Muscle layer of colon (tissue), 2 donors: ENCODE measurements at regions not wholly inside any gene's neighbourhood (a gene's known extent, or its start where the extent isn't known, plus 50 kb on each side); places are given as distances from the start of the nearest gene placed in this dataset.

Experiments used
- H3K27ac ChIP-seq: one replicate; pipeline ENCODE4 v1.7.0; 2013; ENCODE audit warnings: low read depth, mild to moderate bottlenecking, low read length, moderate library complexity
- H3K27me3 ChIP-seq, 2 donors: one replicate each; pipeline ENCODE4 v1.7.0; 2013; ENCODE audit warnings: low read length in 2 of 2, mild to moderate bottlenecking in 2 of 2; ENCODE audit not compliant: insufficient read depth in 2 of 2, control insufficient read depth in 1 of 2
- H3K36me3 ChIP-seq: one replicate; pipeline ENCODE4 v1.7.0; 2013; ENCODE audit warnings: mild to moderate bottlenecking, low read length; ENCODE audit not compliant: insufficient read depth
- H3K4me1 ChIP-seq: one replicate; pipeline ENCODE4 v1.7.0; 2013; ENCODE audit warnings: mild to moderate bottlenecking, low read length; ENCODE audit not compliant: insufficient read depth
- H3K4me3 ChIP-seq, 2 donors: one replicate each; pipeline ENCODE4 v1.7.0; 2013; ENCODE audit warnings: low read length in 2 of 2, low read depth in 1 of 2, mild to moderate bottlenecking in 1 of 2, moderate library complexity in 1 of 2
- H3K9ac ChIP-seq: one replicate; pipeline ENCODE4 v1.7.0; 2013; ENCODE audit warnings: low read length
- H3K9me3 ChIP-seq: one replicate; pipeline ENCODE4 v1.7.0; 2013; ENCODE audit warnings: mild to moderate bottlenecking, low read length
- donor health status: abdominal sarcoma.
- donor health status: Adenocarcinoma of cecum.

DNA sequence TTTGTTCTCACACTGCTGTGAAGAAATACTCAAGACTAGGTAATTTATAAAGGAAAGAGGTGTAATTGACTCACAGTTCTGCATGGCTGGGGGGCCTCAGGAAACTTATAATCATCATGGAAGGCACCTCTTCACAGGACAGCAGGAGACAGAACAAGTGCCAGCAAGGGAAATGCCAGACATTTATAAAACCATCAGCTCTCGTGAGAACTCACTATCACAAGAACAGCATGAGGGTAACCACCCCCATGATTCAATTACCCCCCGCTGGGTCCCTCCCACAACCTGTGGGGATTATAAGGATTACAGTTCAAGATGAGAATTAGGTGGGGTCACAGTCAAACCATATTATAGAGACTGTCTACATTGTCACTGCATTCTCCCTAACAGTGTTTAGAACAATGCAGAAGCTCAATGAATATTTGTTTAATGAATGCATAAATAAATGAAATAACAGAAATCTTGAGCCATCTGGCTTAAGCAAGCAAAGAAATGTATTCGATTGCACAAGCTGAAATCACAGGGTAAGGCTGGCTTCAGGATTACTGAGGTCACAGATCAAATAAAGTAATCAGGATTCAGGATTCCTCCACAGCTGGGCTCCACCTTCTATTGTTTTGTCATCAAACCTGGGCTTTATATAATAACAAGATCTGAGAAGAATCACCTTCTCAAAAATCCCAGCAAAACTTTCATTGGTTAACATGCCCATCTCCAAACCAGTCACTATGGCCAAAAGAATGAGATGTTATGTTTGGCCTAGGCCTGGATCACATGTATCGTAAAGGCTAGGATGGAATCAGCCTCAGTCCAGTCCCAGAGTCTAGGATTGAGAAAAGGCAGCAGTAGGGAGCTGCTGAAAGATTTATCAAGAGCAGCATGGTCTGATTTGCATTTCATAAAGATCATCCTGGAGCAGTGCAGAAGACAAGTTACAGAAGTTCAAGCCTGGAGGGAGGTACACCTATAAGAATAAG, 137.8 kb upstream of the UBASH3B start:
- no peak overlapping the region for H3K27ac ChIP-seq
- no peak overlapping the region for H3K9ac ChIP-seq

DNA sequence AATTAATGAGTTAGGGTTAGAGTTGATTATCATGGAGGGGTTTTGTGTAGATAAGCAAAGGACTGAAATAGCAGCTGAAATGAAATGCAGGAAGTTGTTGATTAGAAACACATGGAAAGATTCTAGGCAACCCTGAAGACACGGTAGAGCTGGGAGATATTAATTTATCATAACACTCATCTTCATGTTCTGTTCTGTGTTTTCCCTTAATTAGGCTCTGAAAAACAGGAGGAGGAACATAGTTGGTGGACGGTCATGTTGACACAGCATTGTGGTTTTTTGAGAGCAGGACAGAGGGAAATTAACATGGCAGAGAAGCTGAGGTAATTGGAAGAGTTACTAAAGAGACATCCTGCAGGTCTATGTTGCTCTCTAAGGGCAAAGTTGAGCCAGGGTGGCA, 138.8 kb upstream of the UBASH3B start:
- H3K9me3 ChIP-seq: no peaks in the 10 kb centered on the region
- H3K27ac ChIP-seq: no peak overlapping the region
- no peak overlapping the region for H3K9ac ChIP-seq
- no peaks in the 10 kb centered on the region for H3K4me1 ChIP-seq
- H3K36me3 ChIP-seq: no peaks in the 10 kb centered on the region
- H3K4me3 ChIP-seq: no peak overlapping the region
- H3K27me3 ChIP-seq: no peaks in the 10 kb centered on the region

More for the DNA sequence above, 137.8 kb upstream of the UBASH3B start:
- no peak overlapping the region for H3K4me3 ChIP-seq
- H3K27me3 ChIP-seq: no peaks in the 10 kb centered on the region
- no peaks in the 10 kb centered on the region for H3K36me3 ChIP-seq
- H3K4me1 ChIP-seq: no peaks in the 10 kb centered on the region
- no peaks in the 10 kb centered on the region for H3K9me3 ChIP-seq

DNA sequence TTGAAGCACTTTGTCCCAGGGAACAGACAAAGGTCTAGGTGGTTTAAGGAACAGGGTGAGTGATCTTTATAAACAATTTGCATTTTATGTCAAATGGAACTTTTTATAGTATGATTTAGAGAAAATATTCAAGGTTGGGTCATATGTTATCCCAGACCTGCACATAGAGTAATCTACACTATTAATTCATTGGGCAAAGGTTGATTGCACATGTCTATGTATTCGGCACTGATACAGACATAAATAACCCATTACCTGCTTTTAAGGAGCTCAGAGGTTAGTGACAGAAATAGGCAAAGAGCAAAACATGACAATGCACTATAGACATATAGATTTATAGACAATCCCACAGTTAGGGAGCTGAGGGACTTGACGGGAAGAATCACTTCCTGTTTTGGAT, 141.5 kb upstream of the UBASH3B start:
- Histone ChIP-seq H3K4me3 (no peak overlapping the region), H3K27me3 (no peaks in the 10 kb centered on the region), H3K4me1 (no peaks in the 10 kb centered on the region), H3K9me3 (no peaks in the 10 kb centered on the region), H3K9ac (no peak overlapping the region), H3K36me3 (no peaks in the 10 kb centered on the region), H3K27ac (no peak overlapping the region)

DNA sequence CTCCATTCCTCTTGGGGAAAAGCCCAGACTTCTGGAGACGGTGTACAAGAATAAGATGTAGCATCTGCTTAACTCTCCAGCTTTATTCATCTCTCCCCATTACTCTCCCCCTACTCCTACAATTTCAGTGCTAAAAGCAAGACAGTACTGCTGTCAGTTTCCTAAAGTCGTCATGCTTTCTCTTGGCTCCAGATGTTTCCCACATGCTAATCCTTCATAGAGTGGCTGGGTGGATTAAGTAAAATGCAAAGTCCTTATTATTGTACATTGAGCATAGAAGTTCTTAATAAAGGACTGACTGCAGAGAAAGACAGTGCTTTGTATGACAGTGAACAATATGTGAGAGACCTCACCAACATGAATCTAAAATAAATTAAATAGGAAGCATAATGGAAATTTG, 142.2 kb upstream of the UBASH3B start:
- no peaks in the 10 kb centered on the region for H3K36me3 ChIP-seq
- no peak overlapping the region for H3K27ac ChIP-seq
- H3K4me3 ChIP-seq: no peak overlapping the region
- no peaks in the 10 kb centered on the region for H3K9me3 ChIP-seq
- no peaks in the 10 kb centered on the region for H3K4me1 ChIP-seq
- no peaks in the 10 kb centered on the region for H3K27me3 ChIP-seq
- no peak overlapping the region for H3K9ac ChIP-seq

DNA sequence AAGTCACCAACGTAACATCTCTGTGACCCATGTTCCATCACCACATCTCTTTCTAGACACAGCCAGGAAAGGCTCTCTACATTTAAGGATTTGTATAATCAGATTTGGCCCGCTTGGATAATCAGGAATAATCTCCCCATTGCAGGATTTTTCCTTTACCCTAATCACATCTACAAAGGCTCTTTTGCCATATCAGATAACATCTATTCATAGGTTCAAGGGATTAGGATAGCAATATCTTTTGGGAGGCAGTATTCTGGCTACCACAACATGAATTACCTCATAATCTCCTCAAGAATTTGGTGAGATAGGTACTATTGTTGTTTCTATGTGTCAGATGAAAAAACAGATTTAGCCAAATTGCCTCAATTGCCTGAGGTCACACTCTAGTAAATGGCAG, 142.8 kb upstream of the UBASH3B start:
- Histone ChIP-seq H3K9me3 (no peaks in the 10 kb centered on the region), H3K27ac (no peak overlapping the region), H3K9ac (no peak overlapping the region), H3K4me3 (no peak overlapping the region), H3K36me3 (no peaks in the 10 kb centered on the region), H3K27me3 (no peaks in the 10 kb centered on the region), H3K4me1 (no peaks in the 10 kb centered on the region)

DNA sequence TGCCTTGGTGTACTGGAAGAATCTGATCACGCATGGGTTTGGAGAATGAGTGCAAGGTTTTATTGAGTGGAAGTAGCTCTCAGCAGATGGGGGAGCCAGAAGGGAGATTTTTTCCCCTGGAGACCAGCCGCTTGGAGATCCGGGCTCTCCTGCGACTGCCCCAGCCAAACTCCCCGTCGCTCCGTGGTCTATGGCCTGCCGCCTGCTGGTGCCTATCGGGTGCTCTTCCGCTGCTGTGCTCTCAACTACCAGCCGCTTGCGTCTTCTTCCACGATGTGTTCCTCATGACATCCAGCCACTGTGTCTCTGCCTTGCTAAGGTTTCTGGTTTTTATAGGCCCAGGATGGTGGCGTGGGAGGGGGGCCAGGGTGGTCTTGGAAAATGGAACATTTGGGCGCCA, 145.6 kb upstream of the UBASH3B start:
- no peaks in the 10 kb centered on the region for H3K27me3 ChIP-seq
- H3K9ac ChIP-seq: no peak overlapping the region
- H3K36me3 ChIP-seq: no peaks in the 10 kb centered on the region
- H3K4me3 ChIP-seq: no peak overlapping the region
- H3K27ac ChIP-seq: no peak overlapping the region
- H3K4me1 ChIP-seq: peaks cover 4% of the 10 kb centered on the region
- no peaks in the 10 kb centered on the region for H3K9me3 ChIP-seq

DNA sequence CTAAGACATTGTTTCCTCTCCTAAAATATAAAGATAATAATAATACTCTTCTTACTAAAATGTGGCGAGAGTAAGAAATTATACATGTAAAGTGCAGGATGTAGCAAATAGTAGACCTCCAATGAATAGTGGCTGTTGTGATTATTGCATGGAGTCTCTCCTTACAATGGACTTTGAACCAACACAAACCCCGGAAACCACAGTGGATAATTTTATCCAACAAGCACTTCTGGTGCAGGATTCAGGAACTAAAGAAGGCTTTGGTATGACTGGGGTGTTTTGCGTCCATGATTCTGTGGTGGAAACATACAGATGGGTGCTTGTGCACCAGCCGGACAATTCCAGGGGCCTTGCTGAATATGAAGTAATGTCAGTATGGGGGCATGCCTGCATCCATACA, 146.4 kb upstream of the UBASH3B start:
- Histone ChIP-seq H3K27ac (no peak overlapping the region), H3K9ac (no peak overlapping the region), H3K4me1 (peaks cover 4% of the 10 kb centered on the region), H3K36me3 (no peaks in the 10 kb centered on the region), H3K4me3 (no peak overlapping the region), H3K27me3 (no peaks in the 10 kb centered on the region), H3K9me3 (no peaks in the 10 kb centered on the region)

DNA sequence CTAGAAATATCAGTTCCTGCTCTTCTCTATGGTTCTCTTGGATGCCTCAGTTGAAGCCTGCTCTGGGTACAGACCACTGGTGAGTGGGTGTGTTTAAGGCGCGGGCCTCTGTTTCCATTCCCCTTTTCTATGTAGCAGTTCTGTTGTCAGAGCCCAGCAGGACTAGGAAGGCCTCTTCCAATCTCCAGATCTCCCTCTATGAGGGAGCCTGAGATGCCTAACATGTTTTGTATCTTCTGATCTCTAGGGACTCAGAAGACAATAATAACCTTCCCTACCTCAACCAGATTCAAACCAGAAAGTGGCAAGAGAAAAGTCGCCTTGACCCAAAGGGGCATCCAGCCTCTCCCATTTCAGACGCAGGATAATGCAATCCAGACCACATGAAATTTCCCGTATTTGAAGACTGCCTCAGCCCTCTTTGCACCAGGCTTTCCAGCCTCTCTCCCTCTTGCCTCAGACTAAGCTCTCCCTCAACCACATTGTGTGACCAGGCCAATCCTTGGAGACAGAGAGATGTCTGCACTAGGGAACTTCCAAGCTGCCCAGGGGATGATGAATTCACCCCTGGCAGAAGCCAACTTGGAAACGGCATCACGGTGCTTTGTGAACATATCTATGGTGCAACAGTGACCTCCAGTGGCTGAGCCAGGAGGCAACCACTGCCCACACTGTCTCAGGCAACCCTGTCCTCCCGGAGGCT, 150.1 kb upstream of the UBASH3B start:
- Histone ChIP-seq H3K27me3 (no peaks in the 10 kb centered on the region), H3K27ac (no peak overlapping the region), H3K4me3 (no peak overlapping the region), H3K4me1 (peaks cover 4% of the 10 kb centered on the region), H3K9ac (no peak overlapping the region), H3K9me3 (no peaks in the 10 kb centered on the region), H3K36me3 (no peaks in the 10 kb centered on the region)

DNA sequence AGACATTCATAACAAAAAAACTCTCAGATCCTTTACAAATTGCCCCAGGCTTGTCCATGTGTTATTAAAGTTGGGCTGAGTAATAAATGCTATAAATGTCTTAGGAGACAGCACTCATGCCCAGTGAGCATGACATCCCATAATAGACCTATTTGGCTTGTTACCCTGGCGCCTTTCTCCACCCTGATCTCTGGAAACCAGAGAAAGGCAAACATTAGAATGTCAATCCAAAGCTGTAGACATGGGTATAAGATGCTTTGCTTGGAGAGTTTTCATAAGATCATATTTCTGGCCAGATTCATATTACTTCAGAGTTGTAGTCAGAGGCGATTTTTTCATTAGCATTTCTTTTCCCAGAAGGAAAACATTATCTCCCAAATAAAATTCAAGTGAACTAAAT, 161.3 kb upstream of the UBASH3B start:
- H3K4me1 ChIP-seq: peaks cover 10% of the 10 kb centered on the region
- no peak overlapping the region for H3K9ac ChIP-seq
- no peak overlapping the region for H3K27ac ChIP-seq
- H3K36me3 ChIP-seq: no peaks in the 10 kb centered on the region
- H3K27me3 ChIP-seq: no peaks in the 10 kb centered on the region
- H3K9me3 ChIP-seq: no peaks in the 10 kb centered on the region
- no peak overlapping the region for H3K4me3 ChIP-seq

DNA sequence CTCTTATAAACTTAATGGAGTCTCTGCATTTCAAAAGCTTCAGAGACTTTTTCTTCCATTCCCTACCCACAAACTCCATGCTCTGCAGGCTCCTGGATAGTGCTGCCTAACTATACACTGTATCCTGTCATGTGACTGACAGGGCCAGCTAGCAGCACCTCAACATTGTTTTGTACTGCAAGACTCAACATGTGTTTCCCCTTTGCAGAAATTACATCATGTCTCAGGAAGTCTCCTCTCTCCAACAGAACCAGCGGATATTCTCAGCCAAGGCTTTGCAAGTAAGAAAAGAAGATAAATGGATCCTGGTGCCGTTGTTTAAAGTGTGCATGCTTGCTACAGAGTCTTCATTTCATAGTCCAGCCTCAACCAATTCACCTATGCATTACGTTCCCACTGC, 164.0 kb upstream of the UBASH3B start:
- H3K27me3 ChIP-seq: no peaks in the 10 kb centered on the region
- peaks cover 10% of the 10 kb centered on the region for H3K4me1 ChIP-seq
- H3K27ac ChIP-seq: no peak overlapping the region
- H3K9me3 ChIP-seq: no peaks in the 10 kb centered on the region
- no peak overlapping the region for H3K9ac ChIP-seq
- no peak overlapping the region for H3K4me3 ChIP-seq
- H3K36me3 ChIP-seq: no peaks in the 10 kb centered on the region

DNA sequence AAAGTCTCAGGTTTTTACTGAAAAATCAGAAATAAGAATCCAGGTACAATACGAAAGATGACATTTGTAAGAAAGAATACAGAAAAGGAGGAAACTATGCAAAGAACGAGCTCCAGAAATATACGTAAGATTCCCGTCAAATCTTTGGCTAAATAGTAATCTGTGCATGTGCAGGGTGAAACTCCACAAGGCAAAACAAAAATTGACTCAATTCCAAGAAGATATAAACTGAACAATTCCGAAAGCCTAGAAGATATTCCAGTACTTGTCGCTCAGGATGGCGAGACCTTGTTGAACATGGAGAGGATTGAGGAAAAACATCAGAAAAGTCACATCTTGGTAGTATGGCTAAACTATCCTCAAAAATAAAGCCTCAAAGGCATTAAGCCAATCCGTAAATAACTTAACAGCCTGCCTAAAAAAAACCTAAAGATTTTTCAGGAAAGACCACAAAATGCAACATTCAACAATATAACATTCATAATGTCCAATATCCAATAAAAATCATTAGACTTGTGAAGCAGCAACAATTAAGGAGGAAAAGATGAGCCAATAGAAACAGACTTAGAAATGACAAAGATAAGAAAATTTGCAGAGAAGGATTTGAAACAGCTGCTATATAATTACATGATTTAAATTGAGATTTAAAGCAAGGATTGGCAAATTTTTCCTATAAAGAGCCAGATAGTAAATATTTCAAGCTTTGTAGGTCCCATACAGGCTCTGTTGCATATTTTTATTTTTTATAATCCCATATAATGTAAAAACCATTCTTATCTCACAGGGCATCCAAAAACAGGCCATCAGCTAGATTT, 166.4 kb upstream of the UBASH3B start:
- H3K9ac ChIP-seq: no peak overlapping the region
- H3K36me3 ChIP-seq: no peaks in the 10 kb centered on the region
- H3K4me3 ChIP-seq: no peak overlapping the region

More for the DNA sequence above, 166.4 kb upstream of the UBASH3B start:
- H3K4me1 ChIP-seq: peaks cover 10% of the 10 kb centered on the region
- H3K9me3 ChIP-seq: no peaks in the 10 kb centered on the region
- H3K27ac ChIP-seq: no peak overlapping the region
- H3K27me3 ChIP-seq: no peaks in the 10 kb centered on the region
